Stimulated activated CD8-positive, alpha-beta memory T cell treated with anti-CD3 and anti-CD28 coated beads, Interleukin-7, amount 100 ng/mL, for 48 hours (primary cell): ENCODE measurements at regions not wholly inside any gene's neighbourhood (a gene's known extent, or its start where the extent isn't known, plus 50 kb on each side); places are given as distances from the start of the nearest gene placed in this dataset.
"Not testable (repeated sequence)": the region's sequence is repeated elsewhere in the genome, so short reads cannot be mapped to it uniquely, and the experiment has no call there.

Source experiments
- DNase-seq, 2 donors: peaks; one replicate each; pipeline ENCODE4 v3.0.0-alpha.2; 2020; ENCODE audit warnings: low read depth in 1 of 2; ENCODE audit errors: extremely low read depth in 1 of 2

DNA sequence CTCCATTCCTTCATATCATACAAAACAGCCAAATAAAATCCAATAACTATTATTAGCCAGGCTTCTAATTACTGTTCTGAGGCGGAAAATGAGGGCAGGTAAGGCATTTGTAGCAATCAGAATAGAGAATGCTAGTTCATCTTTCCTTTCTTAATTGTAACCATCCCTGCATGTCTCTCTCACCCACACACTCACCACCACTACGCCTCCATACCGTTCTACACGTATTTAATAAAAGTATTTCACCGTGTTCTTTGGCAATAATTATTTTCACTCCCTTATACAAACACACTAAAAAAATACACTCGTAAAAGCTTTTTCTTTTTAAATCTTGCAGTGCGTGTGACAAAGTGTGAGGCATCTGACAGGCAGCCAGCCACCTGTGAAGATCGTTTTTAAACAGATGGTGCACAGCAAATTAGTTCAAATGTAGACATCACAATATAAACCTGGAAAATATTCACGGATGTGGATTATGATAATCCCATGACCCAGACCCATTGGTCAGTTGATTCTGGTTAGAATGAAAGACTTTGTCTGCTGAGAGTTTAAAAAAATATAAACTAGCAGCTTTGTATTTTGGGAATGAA lies 653.6 kb downstream of the REEP3 start:
- DNase-seq: no peak

DNA sequence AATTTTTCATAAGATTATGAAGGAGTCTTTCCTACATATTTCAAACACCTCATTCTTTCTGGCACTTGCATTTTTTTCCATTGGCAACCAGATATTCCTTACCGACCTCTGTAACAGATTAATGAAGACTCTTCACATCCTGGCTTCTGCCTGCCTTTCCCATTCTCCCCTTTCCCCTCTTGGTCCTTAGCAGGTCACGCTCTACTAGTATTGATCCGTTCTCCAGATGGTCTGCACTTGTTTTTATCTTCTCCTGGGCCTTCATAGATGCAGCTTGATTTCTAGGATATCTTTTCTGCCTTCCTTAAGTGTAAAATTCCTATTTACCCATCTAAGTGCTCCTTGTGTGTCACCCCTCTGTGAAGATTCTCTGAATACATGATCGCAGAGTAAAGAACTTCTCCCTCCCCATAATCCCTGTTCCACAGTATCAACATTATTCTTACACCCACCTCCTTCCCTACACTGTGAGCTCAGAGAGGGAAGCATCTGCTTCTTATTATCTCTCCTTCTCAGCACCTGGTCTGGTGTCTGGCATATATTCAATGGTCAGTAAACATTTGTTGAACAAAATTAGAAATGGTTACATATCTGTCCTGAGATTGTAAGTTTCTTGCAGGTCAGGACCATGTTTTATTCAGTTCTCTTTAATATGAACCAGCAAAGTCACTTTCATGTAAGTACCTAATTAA lies 654.2 kb downstream of the REEP3 start:
- no peak for DNase-seq

DNA sequence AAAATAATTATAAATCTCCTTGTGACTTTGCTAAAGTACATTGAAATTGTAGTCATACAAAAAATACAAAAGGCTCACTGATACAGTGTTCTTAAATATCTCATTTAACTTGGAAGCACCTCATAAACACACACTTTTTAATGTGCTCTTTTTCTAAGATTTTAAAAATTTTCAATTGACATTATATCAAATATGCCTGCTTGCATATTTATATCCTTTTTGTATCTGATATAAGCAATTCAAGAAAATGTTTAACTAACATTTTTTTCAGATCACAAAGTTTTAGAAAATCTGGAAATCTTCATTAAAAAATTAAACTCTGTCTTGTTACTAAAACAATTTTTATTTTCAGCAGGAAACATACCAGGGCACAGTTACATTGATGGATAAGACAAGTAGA lies 661.5 kb downstream of the REEP3 start:
- no peak for DNase-seq

DNA sequence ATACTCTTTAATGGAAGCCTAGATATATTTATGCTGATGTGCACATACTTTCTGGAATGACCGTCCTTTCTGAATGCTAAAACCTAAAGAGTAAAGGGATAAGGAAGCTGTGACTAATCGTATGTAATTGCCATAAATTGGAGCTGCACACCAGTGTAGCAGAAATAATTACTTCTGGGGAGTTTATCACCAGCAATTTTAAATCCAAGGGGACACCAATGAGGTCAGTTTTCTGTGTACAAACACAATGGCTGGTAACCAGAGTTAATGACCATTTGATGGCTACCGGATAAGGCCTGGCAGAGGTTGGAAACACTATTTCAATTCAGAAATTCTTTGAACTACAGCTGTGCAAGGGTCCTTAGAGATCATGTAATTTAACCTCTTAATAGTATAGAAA lies 670.1 kb downstream of the REEP3 start:
- no peak for DNase-seq

DNA sequence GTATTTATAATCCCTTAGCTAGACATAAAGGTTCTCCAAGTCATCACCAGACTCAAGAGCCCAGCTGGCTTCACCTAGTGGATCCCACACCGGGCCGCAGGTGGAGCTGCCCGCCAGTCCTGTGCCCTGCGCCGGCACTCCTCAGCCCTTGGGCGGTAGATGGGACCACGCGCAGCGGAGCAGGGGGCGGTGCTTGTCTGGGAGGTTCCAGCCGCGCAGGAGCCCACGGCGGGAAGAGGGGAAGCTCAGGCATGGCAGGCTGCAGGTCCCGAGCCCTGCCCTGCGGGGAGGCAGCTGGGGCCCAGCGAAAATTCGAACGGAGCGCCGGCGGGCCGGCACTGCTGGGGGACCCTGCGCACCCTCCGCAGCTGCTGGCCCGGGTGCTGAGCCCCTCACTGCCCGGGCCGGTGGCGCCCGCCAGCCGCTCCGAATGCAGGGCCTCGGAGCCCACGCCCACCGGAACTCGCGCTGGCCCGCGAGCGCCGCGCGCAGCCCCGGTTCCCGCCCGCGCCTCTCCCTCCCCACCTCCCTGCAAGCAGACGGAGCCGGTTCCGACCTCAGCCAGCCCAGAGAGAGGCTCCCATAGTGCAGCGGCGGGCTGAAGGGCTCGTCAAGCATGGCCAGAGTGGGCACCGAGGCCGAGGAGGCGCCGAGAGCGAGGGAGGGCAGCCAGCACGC lies 675.6 kb downstream of the REEP3 start:
- no peak for DNase-seq

DNA sequence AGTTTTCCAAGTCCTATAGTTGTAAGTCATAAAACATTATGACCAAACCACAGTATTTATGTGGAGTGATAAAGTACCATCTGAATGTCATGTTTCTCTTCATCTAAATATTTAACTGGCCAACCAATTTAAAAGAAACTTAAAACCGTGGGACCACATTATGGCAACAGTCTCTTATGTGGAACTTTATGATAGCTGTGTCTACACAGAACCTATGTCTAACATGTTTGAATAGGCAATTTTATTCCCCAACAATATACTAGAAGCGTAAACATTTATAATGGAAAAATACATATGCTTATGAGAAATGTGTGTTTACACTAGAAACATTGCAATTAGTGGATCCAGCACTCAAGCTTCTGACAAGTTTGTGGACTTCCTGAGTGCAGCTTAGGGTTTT lies 680.7 kb downstream of the REEP3 start:
- DNase-seq: no peak

DNA sequence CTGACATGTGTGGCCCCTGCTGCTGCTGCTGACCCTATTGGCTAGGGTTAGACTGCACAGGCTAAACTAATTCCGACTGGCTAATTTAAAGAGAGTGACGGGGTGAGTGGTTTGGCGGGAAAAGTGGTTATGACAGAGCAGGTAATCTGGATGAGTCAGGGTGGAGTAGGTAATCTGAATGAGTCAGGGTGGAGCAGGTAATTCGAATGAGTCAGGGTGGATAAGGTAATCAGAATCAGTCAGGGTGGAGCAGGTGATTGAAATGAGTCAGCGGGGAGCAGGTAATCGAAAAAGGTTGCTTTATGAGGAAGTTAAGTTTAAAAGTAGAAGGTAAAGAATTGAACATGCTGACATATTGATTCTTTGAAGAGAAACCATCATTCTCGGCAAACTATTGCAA lies 683.3 kb downstream of the REEP3 start:
- not testable (repeated sequence) for DNase-seq

DNA sequence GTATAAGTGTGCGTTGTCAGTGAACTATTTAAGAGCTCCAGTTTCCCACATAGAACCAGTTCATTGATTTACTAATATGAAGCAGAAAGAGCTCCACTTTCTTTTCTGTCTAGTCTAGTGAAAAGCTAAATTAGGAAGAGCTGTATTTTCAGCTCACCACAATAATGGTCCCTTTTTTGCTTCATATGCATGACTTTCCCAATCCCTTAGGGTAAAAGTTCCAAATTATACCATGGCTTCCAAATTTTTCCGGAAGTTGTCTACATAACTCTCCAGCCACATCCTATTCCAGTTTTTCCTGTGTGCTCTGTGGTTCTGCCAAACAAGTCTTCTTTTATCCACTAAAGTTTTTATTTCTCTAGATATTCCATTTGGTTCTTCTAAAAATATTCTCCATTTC lies 685.2 kb downstream of the REEP3 start:
- DNase-seq: no peak

DNA sequence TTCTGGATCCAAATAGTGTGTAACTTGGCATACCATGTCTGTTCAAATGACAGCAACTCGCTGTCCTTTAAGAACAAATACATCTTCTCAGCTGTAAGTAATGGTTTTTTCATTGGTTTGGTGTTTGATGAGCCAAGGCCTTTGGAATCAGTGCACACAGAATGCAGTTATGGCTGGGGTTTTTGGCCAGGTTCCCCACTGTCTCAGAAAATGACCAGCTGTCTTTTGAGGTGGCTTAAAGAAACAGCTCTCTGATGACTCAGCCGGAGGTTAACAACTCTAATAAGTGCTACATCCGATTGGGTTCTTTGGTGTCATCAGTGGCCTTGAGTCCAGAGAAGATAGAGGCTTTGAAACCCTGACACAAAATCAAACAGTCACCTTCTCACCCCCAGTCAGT lies 688.4 kb downstream of the REEP3 start:
- DNase-seq: no peak

DNA sequence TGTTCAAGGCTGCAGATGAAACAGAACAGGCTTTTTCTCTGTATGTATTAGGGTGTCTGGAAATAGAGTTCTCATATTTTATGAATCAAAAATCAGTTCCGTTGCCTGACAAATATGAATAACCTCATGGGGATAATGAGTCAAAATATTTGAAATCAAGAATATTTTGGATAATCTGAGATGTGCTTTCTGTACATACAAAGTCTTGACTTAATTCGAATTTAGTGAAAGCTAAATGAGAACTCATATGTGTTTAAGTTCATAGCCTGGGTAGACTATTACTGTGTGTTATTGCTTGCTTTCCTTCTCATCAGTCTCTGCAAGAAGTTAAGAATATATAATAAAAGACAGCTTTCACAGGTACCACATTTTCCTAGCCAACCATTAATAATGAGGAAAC lies 689.0 kb downstream of the REEP3 start:
- DNase-seq: no peak

DNA sequence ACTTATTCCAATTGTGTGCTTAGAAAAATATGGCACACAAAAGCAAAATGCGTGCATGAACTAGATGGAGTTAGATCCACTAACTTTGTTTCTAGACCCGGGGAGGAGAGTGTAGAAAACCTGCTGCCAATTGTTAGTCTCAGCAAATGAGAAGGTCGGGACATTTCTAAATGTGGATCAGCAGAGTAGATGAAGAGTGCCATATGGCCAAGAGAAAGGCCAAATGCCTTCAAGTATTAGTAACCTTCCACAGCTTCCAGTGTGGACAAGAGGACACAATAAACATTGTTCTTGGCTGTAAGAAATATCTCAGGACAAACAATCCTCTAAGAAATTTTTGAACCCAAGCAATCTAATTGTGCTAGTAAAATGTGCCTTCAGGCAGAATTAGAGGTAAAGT lies 690.3 kb downstream of the REEP3 start:
- no peak for DNase-seq

DNA sequence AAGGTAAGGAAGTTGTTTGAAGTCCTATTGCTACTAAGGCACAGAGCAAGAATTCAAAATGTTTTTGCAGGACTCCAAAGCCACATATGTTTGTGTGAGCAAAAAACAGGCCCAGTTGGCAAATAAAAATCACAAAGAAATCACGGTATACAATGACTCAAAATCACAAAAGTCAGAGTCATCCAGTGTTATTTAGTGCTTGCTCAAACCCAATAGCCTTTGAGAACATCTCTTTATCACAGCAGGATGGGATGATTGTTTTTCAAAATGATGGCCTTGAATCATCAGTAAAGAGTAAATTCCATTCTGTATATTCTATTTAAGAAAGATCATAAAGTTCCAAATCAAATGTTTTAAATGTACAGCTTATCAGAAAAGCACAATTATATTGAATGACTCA lies 693.9 kb downstream of the REEP3 start:
- no peak for DNase-seq

DNA sequence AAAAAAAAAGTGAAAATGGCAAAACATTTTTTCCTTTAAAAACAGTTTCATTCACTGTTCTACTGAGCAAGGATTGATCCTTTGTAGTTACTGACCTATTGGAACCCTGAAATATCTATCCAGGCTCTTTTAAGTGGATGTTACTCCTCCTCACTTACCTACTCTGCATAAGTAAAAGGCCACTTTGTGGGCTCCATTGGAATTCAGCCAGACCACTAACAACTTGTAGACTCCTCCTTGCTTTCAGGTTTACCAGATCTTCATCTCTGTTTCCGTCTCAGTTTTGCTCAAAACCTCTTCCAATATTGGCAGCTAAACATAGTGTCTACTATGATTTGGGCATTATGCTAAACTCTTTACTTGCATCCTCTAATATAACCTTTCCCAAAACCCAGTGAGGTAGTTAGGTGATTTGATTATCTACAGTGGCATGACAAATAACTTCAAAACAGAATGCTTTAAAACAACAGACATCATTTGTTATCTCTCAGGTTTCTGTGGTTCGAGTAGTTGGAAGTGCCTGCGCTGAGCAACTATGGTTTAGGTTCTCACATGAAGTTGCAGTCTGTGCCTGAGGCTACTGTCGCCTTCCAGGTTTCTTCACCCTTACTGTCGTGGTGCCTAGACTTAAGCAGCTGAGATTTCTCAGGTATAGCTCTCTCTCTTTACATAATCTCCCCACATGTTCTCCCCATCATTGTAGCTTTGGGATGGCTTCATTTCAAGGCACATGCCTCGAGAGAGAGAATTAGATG lies 698.2 kb downstream of the REEP3 start:
- no peak for DNase-seq

DNA sequence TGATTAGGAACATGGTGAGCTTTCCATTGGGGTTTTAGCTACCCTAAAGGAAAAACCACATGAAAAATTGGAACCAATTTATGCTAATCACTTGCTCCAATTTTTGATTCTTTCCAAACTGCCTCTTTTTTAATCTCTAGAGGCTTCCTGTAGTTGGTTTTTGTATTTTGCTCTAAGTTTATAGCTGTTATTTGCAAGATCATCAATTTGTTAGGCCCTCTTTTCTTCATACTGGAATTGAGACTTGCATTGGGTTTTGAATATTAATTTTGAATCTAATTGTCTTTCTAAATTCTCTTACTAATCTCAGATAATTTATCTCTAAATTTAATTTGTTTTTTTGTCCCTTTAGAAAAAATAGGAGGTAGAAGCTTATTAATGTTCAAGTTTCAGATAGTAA lies 713.3 kb downstream of the REEP3 start:
- no peak for DNase-seq

DNA sequence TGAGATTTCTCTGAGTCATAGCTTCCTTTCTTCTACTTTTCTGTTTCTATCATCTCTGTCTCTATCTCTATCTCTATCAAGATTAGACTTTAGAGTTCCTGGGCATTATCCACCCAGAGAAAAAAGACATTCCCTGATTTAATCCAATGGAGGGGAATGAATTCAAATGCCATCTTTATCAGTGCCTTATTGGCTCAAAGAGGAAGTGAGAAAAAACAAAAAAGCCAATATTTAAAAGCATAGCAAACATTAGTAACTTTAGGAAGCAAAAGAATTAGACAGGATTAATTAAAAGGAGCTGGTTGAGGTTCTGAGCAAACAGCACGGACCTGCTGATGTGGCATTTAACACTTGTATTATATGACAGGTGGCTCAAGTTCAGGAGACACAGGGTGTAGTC lies 736.5 kb downstream of the REEP3 start:
- no peak for DNase-seq

DNA sequence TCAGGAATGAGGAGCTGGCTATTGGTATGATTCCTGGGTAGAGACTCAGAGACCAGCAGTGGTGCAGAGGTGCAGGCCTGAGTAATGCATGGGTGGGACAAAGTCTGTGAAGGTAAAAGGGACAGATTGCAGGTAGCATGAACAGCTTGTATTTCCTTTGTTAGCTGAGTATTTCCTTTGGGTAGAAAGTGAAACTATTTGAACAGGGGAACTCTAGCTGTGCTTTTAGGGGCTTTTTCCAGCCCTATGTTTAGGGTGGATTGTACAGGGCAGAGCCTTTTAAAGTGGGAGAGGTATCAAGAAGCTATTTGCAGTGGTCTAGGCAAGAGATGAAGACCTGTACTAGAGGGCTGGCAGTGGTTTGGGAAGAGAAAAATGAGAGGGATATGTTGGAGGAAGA lies 739.9 kb downstream of the REEP3 start:
- no peak for DNase-seq

DNA sequence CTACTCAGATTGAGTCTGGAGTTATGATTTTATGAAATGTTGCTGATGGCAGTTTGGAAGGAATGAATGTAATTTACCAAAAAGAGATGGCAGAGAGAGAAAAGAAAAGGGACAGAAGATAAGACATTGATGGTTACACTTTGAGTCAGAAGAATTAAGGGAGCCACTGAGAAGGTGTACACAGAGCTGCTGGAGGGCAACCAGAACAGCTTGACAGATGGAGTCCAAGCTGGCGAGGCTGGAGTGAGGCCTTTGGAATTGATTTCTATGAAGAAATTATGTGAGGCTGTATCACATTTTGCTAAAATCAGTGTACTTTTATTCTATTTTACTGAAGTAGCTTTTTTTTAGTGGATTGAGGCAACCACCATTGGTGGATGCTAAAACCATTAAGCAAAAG lies 740.5 kb downstream of the REEP3 start:
- DNase-seq: no peak

DNA sequence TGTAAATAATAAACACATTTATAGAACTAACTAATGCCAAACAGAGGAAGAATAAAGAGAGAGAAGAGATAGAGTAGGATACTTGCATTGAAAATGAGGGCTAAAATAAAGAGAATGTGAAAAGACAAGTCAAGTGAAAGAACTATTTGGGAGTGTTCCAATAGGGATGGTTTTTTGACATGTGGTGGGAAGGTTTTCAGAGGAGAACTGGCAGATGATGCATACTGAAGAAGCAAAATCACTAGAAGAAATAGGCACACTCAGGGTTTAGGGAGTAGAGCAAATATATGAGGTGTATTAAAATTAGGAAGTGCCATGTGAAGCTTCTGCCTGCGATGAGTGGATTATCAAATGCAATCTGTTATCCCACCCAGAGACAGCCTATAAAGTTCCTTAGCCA lies 744.8 kb downstream of the REEP3 start:
- no peak for DNase-seq

DNA sequence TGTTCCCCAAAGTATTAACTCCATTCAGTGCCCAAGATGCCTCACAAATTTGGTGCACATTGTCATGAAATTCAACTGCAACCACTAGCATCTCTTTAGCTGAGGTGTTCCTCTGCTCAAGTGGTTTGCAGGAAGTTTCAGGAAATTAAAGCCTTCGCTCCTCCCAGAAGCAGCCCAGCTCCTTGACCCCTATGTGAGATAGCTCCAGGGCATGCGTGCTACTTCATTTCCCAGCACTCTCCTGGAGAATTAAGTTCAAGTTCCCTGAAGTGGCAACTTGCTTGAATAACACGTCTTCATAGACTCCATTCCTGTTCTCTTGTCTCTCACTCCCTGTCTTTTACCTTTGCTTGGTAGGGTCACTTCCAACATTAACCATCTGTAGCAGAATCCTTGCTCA lies 750.3 kb downstream of the REEP3 start:
- no peak for DNase-seq

DNA sequence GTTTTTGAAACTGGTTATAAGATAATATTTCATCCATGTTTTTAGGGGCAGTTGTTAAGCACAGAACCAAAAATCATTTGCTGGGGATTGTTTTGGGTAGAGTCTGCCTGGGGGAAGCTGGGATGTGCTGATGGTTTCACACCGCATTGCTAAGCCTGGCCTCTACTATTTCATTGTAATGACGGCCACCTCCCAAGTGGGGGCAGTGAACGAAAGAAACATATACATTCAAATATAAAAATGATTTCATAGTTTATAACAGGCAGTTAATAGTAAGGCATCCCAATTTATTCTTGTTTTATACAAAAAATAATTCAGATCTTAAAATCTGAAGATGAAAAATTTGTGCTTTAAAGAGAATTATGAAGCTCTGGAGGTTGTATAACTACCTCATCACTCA lies 750.8 kb downstream of the REEP3 start:
- DNase-seq: no peak

DNA sequence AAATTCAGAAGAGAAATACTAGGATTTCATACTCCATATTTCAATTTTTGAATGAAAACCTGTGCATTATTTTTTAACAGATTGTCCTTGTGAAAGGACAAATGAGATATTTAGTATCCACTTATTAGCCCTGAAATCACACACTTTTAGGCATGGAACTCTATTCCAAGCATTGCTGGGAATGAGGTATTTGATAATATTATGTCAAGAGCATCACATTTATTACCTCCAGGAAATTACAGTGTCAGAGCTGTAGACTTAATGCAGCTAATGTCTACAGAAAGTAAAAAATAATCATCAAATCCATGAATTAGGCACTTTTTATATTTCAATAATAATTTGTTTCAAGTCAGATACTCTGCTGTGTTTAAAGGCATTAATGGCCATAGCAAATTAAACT lies 753.8 kb downstream of the REEP3 start:
- DNase-seq: no peak

DNA sequence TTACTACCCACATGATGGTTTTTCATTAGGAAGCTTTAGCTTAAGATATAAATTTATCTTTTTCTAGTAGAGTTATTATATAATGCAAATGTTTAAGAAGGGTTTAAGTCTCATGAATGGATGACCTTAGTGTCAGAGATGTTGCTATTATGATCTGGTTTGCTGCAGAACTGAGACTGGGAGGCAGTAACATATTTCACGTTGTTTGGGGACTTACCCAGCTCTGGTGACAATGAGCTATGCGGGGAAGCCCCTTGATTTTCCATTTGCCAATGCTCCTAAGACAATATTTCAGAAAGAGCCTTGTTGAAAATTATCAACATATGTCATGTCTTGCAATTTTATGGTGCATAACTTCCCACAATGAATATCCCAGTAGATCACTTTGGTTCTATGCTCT lies 754.6 kb downstream of the REEP3 start:
- no peak for DNase-seq
